Brain microvascular endothelial cell (primary cell): ENCODE measurements at regions not wholly inside any gene's neighbourhood (a gene's known extent, or its start where the extent isn't known, plus 50 kb on each side); places are given as distances from the start of the nearest gene placed in this dataset.

Source experiments
- DNase-seq: peaks from one replicate; pipeline ENCODE4 v3.0.0-alpha.2; 2020
- H3K27ac ChIP-seq: fragments of 250-450 bp; sonication (Bioruptor Pico); 2 replicates; pipeline ENCODE4 v1.5.1; 2020; ENCODE audit warnings: mild to moderate bottlenecking, moderate library complexity
- H3K27me3 ChIP-seq: fragments of 250-450 bp; sonication (Bioruptor Pico); replicated peaks from 2 replicates; pipeline ENCODE4 v1.5.1; 2020; ENCODE audit warnings: mild to moderate bottlenecking
- H3K36me3 ChIP-seq: fragments of 250-450 bp; sonication (Bioruptor Pico); replicated peaks from 2 replicates; pipeline ENCODE4 v1.5.1; 2020; ENCODE audit warnings: mild to moderate bottlenecking
- H3K4me3 ChIP-seq: 2 replicates; pipeline ENCODE4 v1.5.1; 2011; ENCODE audit warnings: low read depth, mild to moderate bottlenecking, control low read depth, low read length, moderate library complexity
- CTCF ChIP-seq: IDR thresholded peaks from 2 replicates; pipeline ENCODE4 v1.5.1; 2011; ENCODE audit warnings: low read depth, mild to moderate bottlenecking, moderate library complexity, low read length, control low read depth, inconsistent platforms; ENCODE audit errors: missing control alignments
- in situ Hi-C: cut with HindIII; loops from 2 replicates; pipeline ENCODE4 v1.10.0; 2017; ENCODE audit warnings: low sequenced_read_pairs, low pct_ligation_motif_present

GRCh38 chr1:207971331-207972219, 60.6 kb upstream of the CD34 start:
- no peak for TF ChIP-seq CTCF
- H3K4me3 ChIP-seq = no peak overlapping the region
- H3K27ac ChIP-seq = no peak overlapping the region
- no peaks in the 10 kb centered on the region for H3K27me3 ChIP-seq
- no peaks in the 10 kb centered on the region for H3K36me3 ChIP-seq
- DNase-seq = no peak
- in situ Hi-C loops = no loop called here

- Histone ChIP-seq H3K36me3 (no peaks in the 10 kb centered on the region), H3K27ac (no peak overlapping the region), H3K27me3 (no peaks in the 10 kb centered on the region), H3K4me3 (no peak overlapping the region)
- no peak for TF ChIP-seq CTCF
- in situ Hi-C loops = no loop called here
- no peak for DNase-seq
These were observed 59.7 kb upstream of the CD34 start for GRCh38 chr1:207970329-207971233.

- no peak for DNase-seq
- H3K27ac ChIP-seq = no peak overlapping the region
- TF ChIP-seq CTCF = no peak
- H3K4me3 ChIP-seq = no peak overlapping the region
- in situ Hi-C loops = no loop called here
- H3K36me3 ChIP-seq = no peaks in the 10 kb centered on the region
- no peaks in the 10 kb centered on the region for H3K27me3 ChIP-seq
These were observed 58.6 kb upstream of the CD34 start for GRCh38 chr1:207969528-207969927.

- no peaks in the 10 kb centered on the region for H3K36me3 ChIP-seq
- in situ Hi-C loops = no loop called here
- TF ChIP-seq CTCF = no peak
These were observed 57.6 kb upstream of the CD34 start for GRCh38 chr1:207968521-207969009.

GRCh38 chr1:207967703-207968102, 56.8 kb upstream of the CD34 start:
- Histone ChIP-seq H3K4me3 (no peak overlapping the region), H3K27ac (no peak overlapping the region), H3K36me3 (no peaks in the 10 kb centered on the region), H3K27me3 (no peaks in the 10 kb centered on the region)
- no peak for DNase-seq
- in situ Hi-C loops = no loop called here
- TF ChIP-seq CTCF = no peak

More at GRCh38 chr1:207968521-207969009, 57.6 kb upstream of the CD34 start:
- Histone ChIP-seq H3K27ac (no peak overlapping the region), H3K27me3 (no peaks in the 10 kb centered on the region), H3K4me3 (no peak overlapping the region)
- no peak for DNase-seq
